Upper lobe of right lung (tissue), 1 donor: ENCODE measurements at regions not wholly inside any gene's neighbourhood (a gene's known extent, or its start where the extent isn't known, plus 50 kb on each side); places are given as distances from the start of the nearest gene placed in this dataset.

Experiments used
- ATAC-seq: fragments of 200-7000 bp; cut with Tn5 transposase; one replicate; pipeline ENCODE4 v1.9.1; 2020; ENCODE audit warnings: mild to moderate bottlenecking, moderate library complexity
- DNase-seq: peaks from one replicate; pipeline ENCODE4 v3.0.0-alpha.2; 2020
- H3K27ac ChIP-seq: fragments of 200-600 bp; one replicate; pipeline ENCODE4 v1.8.0; 2022
- H3K27me3 ChIP-seq: fragments of 200-600 bp; one replicate; pipeline ENCODE4 v1.8.0; 2022; ENCODE audit warnings: mild to moderate bottlenecking
- H3K36me3 ChIP-seq: fragments of 200-600 bp; one replicate; pipeline ENCODE4 v1.8.0; 2022
- H3K4me1 ChIP-seq: fragments of 200-600 bp; one replicate; pipeline ENCODE4 v1.8.0; 2022
- H3K4me3 ChIP-seq: fragments of 200-600 bp; one replicate; pipeline ENCODE4 v1.8.0; 2022; ENCODE audit warnings: mild to moderate bottlenecking
- H3K9me3 ChIP-seq: fragments of 200-600 bp; one replicate; pipeline ENCODE4 v1.8.0; 2022
- intact Hi-C: fragments of 100-400 bp; cut with DNase I; formaldehyde crosslinking; loops from one replicate; pipeline ENCODE4 v1.11.0; 2022
- TF ChIP-seq, protein P1 (sequence below): fragments of 200-600 bp; IDR thresholded peaks from one replicate; pipeline ENCODE4 v1.8.0; 2022; ENCODE audit warnings: antibody characterized with exemption
- donor health status: DM: no; HTN: yes; CAD: no; lungs with severe emphysema.

DNA sequence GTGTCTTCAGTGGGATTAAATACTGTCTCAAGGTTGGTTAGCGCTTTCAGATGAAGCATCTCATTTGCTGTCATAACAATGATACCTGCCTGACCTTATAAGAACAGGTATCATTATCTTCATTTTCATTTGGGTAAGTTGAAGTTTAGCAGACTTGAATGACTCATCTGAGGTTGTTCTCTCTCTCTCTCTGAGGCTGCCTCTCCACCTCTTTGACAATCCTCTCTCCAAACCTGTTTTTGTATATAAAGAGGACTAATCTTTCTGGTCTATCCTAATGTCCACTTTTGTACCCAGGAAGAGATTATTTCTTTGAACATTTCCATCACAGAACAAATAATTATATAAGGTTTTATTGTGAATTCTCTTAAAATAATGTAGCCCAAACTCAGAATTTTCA lies 291.4 kb downstream of the KLF6 start:
- no peaks in the 10 kb centered on the region for H3K9me3 ChIP-seq
- intact Hi-C loops, result no loop called here
- TF ChIP-seq, protein P1, sequence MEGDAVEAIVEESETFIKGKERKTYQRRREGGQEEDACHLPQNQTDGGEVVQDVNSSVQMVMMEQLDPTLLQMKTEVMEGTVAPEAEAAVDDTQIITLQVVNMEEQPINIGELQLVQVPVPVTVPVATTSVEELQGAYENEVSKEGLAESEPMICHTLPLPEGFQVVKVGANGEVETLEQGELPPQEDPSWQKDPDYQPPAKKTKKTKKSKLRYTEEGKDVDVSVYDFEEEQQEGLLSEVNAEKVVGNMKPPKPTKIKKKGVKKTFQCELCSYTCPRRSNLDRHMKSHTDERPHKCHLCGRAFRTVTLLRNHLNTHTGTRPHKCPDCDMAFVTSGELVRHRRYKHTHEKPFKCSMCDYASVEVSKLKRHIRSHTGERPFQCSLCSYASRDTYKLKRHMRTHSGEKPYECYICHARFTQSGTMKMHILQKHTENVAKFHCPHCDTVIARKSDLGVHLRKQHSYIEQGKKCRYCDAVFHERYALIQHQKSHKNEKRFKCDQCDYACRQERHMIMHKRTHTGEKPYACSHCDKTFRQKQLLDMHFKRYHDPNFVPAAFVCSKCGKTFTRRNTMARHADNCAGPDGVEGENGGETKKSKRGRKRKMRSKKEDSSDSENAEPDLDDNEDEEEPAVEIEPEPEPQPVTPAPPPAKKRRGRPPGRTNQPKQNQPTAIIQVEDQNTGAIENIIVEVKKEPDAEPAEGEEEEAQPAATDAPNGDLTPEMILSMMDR, result no peak
- no peak for DNase-seq
- no peaks in the 10 kb centered on the region for H3K27me3 ChIP-seq
- H3K4me3 ChIP-seq, result no peak overlapping the region
- H3K36me3 ChIP-seq, result no peaks in the 10 kb centered on the region
- no peak for ATAC-seq
- no peaks in the 10 kb centered on the region for H3K4me1 ChIP-seq
- no peak overlapping the region for H3K27ac ChIP-seq

DNA sequence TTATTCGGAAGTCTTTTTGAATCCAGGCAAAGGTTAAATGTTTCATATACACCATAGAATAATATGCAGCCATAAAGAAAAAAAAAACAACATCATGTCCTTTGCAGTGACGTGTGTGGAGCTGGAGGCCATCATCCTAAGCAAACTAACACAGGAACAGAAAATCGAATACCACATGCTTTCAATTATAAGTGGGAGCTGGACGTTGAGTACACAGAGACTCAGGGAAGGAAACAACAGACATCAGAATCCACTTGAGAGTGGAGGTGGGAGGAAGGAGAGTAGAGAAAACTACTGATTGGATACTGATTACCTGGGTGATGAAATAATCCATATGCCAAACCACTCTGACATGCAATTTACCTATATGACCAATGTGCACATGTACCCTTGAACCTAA lies 293.4 kb downstream of the KLF6 start:
- no peak overlapping the region for H3K27ac ChIP-seq
- no peaks in the 10 kb centered on the region for H3K9me3 ChIP-seq
- intact Hi-C loops, result no loop called here
- ATAC-seq (no peak), DNase-seq (no peak)
- no peaks in the 10 kb centered on the region for H3K27me3 ChIP-seq
- H3K4me1 ChIP-seq, result no peaks in the 10 kb centered on the region
- TF ChIP-seq, protein P1, result no peak
- H3K36me3 ChIP-seq, result no peaks in the 10 kb centered on the region
- H3K4me3 ChIP-seq, result no peak overlapping the region

DNA sequence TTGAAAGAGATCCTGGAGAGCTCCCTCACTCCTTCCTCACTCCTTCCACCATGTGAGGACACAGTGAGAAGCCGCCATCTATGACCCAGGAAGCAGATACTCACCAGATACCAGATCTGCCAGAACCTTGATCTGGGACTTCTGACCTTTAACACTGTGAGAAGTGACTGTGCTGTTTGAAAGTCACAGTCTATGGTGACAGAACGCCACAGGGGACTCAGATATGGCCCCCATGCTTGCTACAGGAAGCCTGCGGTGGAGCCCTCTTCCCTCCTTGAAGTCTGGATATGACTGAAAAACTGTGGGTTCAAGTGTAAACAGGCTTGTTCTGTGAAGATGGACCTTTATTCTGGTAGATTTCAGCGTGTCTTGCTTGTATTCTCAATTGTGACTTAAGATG lies 297.8 kb downstream of the KLF6 start:
- no peak for DNase-seq
- no peaks in the 10 kb centered on the region for H3K36me3 ChIP-seq
- intact Hi-C loops, result no loop called here
- no peak for ATAC-seq
- H3K4me1 ChIP-seq, result peaks cover 20% of the 10 kb centered on the region
- no peak overlapping the region for H3K27ac ChIP-seq
- no peaks in the 10 kb centered on the region for H3K27me3 ChIP-seq
- no peaks in the 10 kb centered on the region for H3K9me3 ChIP-seq
- TF ChIP-seq, protein P1, result no peak
- H3K4me3 ChIP-seq, result no peak overlapping the region

DNA sequence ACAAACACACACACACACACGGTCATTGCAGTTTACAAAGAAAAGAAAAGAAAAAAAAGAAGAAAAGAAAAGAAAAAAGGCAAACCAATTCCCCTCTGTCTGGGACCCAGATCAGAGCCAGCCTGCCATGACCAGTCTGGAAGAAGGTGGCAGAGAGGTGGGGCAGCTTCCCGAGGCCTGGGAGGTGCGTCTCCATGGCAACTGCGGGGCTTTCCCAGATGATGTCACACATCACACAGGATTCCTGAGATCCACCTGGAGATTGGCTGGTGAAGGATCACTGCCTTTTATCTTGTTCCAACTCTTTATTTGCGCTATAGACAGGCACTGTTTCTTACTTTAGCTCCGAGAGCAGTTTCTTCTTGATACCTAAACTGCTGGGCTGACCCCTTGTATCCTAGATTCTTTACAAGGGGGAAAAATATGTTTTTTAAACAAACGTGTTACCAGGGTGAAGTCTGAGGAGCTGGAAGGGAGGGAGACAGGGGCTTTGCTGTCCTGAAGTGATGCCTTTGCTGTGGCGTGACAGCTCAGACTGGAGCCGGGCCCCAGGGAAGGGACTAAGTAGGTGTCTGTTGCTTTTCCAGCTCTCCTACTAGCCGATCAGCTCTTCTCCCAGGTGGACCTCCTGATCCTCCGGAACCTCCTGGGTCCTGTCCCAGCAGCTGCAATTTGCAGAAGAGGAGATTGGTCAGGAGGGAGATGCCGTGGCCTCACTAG lies 298.5 kb downstream of the KLF6 start:
- Histone ChIP-seq H3K36me3 (no peaks in the 10 kb centered on the region), H3K4me1 (peaks cover 20% of the 10 kb centered on the region), H3K27me3 (no peaks in the 10 kb centered on the region), H3K4me3 (no peak overlapping the region), H3K27ac (no peak overlapping the region), H3K9me3 (no peaks in the 10 kb centered on the region)
- intact Hi-C loops, result no loop called here
- TF ChIP-seq, protein P1, result no peak
- DNase-seq, result peak; percentile 79
- ATAC-seq, result peak; percentile 72

DNA sequence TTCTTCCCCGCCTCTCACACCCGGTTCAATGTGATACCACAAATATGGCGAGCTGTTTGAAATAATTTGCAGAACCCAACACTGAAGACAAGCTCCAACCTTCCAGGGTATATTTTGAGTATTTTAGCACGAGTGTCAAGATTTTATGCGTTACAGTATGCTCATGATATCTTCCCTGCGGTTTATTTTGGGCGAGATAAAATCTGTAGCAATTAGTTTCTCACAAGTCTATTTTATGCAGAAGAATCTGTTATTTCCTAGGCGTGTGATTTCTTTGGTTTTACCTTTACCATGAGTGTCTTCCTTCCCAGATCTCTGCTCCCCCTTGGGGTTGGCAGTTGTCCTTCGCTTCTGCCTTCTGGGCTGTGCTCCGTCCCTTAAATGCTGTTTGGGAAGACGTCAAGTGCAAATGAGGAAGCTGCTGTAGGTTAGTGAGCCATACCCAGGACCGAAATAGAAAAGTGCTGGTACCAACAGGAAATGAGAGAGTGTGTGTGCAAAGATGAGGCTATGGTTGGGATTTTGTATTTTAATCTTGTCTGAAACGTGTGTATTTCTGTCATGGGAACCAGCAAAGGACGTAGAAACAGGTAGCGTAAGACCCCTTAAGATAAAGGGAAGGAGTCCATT lies 299.8 kb downstream of the KLF6 start:
- H3K4me3 ChIP-seq, result no peak overlapping the region
- H3K27ac ChIP-seq, result no peak overlapping the region
- H3K36me3 ChIP-seq, result no peaks in the 10 kb centered on the region
- TF ChIP-seq, protein P1, result no peak
- intact Hi-C loops, result no loop called here
- H3K9me3 ChIP-seq, result no peaks in the 10 kb centered on the region
- no peaks in the 10 kb centered on the region for H3K27me3 ChIP-seq
- H3K4me1 ChIP-seq, result peaks cover 20% of the 10 kb centered on the region
- DNase-seq (no peak), ATAC-seq (peak; percentile 59)
